C1 segment of cervical spinal cord (tissue), 14 donors: ENCODE measurements at regions not wholly inside any gene's neighbourhood (a gene's known extent, or its start where the extent isn't known, plus 50 kb on each side); places are given as distances from the start of the nearest gene placed in this dataset.
"Not testable (repeated sequence)": the region's sequence is repeated elsewhere in the genome, so short reads cannot be mapped to it uniquely, and the experiment has no call there.

Experiments used
- DNase-seq, 14 donors: peaks; one replicate each; lab custom pipeline; 2025; lab: John Stamatoyannopoulos, UW

DNA sequence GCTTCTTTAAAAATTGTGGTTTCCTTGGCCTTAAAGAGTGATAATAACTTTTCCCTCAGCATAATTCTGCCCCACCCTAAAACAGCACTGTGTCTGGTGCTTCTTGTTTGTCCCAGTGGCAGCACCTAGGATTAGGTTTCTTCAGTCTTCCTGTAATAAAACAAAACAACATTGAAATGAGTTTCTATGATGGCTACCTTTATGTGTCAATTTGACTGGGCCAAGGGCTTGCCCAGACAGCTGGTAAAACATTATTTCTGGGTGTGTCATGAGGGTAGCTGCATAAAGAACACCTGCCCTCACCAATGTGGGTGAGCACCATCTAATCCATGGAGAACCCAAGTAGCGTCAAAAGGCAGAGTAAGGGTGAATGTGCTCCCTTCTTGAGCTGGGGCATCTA is 117.8 kb downstream of the QRSL1 start:
- no peak for DNase-seq

DNA sequence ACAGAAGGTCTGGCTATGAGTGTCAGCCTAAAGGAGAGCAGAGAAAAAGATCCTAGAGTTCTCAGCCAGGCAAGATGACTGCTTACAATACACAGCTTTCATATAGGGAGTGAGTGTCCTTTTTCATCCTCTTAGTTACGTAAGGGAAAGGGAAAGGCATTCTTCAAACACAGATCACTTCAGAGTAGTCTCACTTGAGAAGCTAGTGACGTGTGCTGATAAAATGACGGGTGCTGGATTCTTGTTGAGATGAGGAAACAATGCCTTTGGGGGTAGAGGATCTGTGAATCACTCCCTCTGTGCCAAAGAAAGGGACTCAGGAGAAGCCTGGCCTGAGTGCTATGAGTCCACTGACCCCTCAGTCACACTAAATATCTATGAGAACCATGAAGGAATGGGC is 117.3 kb downstream of the QRSL1 start:
- no peak for DNase-seq

DNA sequence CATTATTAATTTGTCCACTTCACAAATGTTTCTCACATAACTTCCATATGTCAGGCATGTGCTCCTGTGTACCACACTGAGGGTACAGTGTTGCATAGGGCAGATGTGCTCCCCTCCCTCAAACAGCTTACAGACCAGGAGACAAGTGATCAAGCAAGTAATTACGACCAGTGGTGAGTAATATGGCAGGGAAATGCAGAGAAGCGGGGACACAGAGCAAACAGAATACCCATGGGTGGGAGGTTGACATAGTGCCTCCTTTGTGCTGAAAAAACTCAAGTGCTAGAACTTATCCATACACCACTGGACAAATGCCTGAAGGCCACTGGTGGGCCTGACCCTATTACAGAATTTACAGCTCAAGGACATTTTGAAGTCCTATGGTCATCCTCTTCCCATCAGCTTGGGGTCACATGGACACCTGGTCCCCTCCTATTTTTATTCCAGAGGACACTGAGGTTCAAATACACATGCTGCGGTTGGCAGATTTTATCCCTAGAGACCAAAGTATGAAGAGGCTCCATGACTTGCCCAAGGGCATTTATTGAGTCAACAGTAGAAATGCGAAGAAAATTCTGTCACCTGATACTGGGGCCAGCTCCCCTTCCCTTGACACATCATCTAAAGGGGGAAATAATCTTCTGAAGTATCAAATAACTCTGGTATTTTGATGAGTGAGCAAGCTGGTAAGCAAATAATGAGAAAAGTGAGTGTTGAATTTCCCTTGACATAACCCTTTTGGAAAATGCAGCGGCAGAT is 116.6 kb downstream of the QRSL1 start:
- DNase-seq: no peak

DNA sequence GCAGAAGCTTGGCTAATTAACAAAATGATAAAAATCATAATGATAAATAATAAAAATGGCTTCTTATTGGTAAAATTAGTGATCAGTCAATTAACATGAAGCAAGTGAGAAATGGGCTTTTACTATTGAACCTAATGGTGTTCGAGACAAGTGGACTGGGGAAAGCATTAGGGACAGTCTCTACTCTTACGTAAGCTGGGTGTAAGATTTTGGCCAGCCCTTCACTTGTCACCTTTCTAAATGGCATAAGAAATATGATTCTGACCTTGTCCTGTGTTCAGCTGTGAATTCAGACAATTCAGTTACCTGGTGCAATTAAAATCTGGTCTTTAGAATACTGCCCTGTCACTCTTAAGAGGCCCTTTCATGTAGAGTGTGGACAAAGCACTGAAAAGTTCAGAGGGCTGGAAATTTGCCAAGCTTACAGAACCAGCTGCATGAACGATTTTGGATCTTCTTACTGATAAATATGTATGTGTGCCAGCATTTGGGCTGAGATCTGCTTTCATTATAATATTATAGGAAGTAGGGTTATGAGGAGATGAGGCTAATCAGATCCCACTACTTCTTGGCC is 115.9 kb downstream of the QRSL1 start:
- DNase-seq: no peak

DNA sequence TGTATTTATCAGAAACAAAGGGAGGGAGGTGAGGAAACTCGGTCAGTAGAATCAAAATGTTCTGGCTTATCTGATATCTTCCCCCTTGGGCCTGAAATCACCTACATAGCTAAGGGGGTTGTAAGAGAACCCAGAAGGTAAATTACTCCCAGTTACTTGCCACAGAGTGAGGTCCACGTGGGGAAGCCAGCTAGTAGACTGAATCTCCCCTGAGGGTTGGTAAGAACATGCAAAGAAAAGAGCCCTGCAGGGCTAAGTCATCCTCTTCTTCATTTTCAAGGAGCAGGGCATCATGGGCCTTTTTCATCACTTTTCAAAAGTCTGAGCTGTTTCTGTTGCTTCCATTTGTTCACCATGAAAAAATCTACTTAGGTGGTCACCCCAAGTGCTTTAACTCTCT is 115.4 kb downstream of the QRSL1 start:
- DNase-seq: no peak

DNA sequence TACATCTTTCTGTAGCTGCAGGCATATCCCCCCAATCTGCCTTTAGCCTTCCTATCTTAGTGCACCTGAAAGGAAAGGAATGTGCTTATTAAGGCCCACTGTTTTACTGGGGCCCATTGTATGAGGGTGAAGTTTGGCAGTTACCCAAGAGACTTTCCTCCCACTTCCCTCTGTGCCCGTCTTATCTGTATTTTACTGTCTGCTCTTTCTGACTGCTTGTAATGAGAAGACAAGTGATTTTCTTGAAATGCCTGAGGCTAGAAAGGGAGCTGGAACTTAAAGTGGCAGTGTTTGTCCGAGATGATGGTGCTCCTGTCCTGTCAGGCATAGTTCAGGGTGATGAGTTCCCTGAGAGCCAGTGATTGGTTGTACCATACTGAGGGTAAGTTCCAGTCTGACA is 114.7 kb downstream of the QRSL1 start:
- DNase-seq: not testable (repeated sequence)

DNA sequence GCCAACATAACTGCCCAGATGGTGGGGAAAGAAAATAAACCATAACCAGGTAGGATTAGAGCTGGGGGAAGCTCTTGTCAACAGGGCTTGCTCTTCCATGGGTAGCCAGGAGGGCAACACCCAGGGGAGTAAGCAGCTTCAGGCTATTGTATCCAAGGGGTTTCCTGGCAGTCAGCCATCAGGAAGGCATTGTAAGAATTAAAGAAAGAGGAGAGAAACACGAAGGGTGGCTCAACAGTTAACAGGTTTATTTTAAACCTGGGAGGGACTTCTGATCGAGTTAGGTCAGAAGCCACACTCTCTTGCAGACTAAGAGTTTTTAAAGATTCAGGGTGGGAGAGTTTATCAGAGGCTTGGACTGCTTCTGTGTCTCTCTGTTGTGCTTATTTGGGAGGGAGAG is 114.2 kb downstream of the QRSL1 start:
- DNase-seq: no peak

DNA sequence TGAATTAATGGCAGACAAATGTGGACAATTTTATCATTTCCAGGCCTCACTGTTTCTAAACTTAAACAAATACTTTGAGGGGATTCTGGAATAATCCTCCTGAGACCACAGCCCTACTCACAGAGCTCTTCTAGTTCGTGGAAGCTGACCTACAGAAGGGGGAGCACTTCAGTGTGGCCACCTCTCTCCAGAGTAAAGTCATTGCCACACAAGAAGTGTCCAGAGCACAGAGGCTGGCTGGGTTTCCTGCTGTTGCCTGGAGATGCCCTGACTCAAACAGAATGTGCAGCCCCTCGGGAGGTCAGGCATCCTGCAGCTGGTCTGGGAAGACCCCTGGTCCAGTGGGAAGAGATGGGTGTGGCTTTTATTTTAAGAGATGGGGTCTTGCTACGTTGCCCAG is 110.9 kb downstream of the QRSL1 start:
- DNase-seq: no peak

DNA sequence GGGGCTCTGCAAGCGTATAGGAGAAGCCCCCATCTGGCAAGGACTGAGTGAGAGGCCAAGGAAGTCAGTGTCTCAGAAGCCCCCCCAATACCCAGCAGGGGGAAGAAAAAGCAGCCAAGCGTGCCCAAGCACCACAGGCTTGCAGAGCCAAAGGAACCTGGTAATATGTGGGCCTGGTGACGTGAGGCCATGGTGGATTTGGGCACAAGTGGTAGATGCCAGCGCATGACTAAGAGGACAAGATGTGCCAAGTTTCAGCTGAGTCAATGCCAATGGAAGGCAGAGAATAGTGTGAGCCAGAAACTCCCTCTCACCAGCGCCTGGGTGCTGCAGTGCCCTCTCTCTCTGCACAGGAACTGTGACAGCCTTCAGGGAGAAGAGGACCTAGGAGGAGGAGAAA is 110.0 kb downstream of the QRSL1 start:
- peak in 9 of 14 donors; percentile 3 to 64 (median 21) for DNase-seq

DNA sequence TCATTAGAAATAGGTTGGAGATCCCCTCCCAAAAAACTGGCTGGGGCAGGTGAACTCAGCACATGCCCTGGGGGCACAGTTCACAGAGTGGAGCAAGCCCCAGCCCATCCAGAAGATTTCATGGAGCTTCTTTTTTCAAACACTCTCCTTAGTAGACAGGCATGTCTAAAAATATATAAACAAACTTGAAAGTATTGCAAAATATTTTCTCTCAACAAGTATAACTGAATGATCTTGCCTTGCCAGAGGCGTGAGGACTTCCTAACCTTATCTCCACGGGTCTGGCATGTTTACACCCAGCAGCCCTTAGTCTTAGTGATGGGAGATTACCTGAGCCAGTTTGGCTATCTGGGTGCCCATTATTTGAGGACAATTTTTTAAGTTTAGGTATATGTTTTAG is 107.1 kb downstream of the QRSL1 start:
- DNase-seq: no peak

DNA sequence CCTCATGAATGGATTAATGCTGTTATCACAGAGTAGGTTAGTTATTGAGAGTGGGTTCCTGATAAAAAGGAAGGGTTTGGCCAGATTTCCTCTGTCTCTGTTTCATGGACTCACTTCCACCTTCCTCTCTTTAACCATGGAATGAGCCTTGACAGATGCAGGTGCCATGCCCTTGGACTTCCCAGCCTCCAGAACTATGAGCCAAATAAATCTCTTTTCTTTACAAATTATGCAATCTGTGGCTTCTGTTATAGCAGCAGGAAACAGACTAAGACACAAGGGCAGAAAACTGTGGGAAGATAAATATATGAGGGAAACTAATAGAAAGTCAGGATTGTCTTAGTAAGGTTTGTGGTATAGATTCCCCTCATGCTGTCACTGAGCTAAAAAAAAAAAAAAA is 106.5 kb downstream of the QRSL1 start:
- no peak for DNase-seq

DNA sequence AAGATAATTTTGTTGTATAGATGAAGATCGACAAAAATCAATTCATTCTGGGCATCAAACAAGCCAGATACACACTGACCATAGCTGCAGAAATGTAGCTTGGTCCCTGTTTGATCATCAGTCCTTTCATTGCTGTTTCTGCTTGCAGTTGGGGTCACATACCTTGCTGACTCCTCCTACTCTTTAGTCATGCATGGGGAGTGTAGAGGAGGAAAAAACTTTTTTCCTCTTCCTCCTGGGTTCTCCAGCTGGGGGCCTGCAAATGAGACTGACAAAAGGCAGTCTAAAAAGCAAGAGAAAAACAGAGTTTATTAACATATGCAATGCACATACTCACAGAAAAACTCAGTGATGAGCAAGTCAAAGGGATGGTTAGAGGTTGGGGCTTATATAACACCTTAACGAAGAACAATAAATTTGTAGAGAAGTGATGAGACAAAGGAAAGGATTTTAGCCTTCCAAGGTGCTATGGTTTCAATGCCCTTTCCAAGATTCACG is 105.8 kb downstream of the QRSL1 start:
- no peak for DNase-seq

DNA sequence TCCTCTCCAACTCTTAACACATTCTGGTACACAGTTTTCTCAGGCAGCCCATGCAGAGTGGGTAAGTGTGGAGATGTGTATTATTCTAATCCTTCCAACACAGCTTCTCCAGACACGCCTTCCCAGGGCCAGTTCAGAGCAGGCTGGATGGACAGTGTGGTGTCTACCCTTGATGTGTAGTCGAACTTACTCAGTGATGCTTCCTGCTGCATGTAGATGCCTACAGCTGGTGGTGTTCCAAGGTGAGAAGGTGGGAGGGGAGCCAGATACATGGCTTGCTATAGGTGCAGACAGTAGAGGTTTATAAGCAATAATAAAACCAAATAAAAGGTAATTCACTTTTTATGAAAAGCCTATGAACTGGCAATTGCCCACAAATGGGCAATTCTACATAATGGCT is 104.0 kb downstream of the QRSL1 start:
- DNase-seq: no peak

DNA sequence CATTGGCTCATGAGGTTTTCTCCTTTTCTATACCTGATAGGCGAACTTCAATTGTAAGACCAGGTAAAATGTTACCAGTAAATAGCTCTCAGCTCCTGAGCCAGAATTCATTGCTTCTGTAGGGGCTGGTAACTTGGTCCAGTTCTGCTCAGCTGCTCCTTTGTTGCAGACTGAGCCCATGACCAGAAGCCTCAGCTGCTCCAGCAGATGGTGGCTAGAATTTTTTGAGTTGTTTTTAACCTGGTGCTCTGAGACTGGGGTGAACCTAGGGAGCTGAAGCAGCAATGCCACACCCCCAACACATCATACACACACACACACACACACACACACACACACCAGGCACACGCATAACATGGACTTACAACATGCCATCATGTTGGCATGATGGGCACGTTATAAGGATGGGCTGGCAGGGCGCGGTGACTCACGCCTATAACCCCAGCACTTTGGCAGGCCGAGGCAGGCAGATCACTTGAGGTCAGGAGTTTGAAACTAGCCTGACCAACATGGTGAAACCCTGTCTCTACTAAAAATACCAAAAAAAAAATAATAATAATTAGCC is 103.1 kb downstream of the QRSL1 start:
- no peak for DNase-seq

DNA sequence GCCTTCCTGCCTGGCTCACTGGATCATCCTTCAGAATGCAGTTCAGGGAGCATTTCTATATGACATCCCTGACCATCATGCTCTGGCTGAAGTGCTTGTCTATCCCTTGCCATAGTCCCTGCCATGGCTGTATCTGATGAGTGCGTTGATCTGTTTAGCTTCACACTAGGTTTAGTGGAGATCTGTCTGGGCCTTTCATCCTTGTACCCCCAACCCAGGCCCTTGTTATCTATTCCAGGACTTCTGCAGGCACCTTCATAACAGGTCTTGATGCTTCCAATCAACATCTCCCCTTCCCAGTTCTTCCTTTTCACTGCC is 102.4 kb downstream of the QRSL1 start:
- no peak for DNase-seq

DNA sequence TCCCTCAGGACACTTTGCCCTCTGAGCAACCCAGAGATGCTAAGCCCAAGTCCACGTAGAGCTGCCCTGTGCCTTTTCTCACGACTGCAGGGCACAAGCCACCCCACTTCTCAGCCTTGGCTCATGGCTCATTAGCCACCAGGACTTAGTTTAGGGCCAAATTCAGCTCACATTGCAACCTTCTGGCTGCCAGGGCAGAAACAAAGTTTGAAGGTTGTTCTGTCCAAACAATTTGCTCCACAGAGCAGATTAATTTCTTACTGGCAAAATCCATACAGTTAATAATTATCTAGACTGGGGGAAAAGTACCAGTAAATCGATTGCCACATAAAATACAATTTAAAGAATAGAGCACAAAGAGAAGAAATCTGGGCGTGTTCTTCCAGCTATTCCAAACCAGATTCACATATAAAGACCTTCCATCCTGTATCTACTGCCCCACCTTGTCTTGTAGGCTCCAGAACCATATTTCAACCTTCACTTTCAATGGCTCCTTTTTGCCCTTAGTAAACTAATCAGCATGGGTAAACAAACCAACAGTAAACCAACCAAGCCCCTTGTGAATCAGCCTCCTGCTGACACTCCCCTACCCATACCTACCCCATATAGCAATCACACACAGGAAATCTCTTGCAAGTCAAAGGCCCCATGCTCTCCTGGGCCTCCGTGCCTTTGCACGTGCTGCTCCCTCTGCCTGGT is 101.9 kb downstream of the QRSL1 start:
- DNase-seq: no peak

DNA sequence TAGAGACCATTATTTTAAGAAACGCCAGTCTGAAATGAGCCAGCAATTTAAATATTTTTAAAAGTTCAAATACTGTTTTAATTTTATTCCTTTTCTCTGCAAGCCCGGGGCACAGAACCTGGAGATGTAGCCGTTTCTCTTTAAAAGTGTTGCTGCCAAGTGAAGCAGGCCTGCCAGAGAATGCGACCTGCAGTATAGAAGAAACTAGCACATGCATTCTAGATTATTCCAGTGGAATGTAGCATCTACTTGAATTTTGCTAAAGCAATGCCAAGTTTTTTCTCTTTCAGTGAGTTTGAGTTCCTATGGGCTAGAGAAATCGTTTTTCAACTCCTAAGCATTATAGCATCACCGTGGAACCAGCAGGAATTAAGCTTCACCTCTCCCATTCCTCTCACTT is 101.3 kb downstream of the QRSL1 start:
- no peak for DNase-seq

DNA sequence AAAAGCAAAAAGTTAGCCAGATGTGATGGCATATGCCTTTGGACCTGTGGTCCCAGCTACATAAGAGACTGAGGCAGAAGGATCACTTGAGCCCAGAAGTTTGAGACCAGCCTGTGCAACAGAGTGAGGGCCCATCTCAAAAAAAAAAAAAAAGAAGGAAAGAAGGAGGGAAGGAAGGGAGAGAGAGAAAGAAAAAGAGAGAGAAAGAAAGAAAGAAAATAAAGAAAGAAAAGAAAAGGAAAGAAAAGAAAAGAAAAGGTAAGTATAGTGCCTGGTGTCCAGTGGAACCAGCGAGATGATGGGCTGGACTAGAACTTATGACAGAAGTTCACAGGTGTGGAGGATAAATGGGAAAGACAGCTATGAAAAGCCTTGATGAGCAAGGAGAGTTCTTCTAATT is 100.9 kb downstream of the QRSL1 start:
- DNase-seq: no peak

DNA sequence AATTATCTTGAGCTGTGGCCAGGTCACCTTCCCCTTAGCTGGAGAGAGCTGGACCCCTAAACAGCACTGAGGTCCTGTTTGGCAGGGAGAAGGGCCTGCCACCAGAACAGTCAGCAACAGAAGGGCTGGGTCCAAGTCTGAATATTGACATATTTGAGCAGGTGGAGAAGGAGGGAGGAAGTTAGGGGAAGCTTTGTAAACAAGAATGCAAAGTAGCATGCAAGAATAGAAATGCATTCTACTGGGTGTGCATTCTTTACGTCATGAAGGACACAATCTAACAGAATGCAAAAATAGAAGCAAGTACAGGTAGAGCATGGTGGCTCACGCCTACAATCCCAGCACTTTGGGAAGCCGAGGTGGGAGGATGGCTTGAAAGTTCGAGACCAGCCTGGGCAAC is 100.5 kb downstream of the QRSL1 start:
- DNase-seq: no peak

DNA sequence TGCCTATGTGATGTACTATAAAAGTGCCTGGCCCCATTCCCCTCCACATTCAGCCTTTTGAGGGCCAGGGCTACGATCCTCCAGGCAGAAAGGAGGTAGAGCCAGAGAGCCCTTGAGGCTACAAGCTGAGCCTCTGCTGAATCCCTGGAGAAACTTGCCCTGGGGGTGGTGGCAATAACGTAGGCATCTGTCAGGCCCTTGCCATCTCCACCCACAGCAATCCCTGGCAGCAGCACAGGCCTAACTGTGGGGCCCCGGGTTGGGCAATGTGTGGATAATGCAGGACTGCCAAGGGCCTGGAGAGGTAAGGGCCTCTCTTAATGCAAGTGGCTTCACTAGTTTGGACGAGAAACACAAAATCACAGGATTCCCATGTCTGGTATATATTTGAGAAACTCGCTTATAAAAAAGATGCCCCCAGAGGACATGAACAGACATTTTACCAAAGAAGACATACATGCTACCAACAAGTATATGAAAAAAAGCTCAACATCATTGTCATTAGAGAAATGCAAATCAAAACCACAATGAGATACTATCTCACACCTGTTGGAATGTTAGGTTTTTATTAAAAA is 99.0 kb downstream of the QRSL1 start:
- DNase-seq: no peak

DNA sequence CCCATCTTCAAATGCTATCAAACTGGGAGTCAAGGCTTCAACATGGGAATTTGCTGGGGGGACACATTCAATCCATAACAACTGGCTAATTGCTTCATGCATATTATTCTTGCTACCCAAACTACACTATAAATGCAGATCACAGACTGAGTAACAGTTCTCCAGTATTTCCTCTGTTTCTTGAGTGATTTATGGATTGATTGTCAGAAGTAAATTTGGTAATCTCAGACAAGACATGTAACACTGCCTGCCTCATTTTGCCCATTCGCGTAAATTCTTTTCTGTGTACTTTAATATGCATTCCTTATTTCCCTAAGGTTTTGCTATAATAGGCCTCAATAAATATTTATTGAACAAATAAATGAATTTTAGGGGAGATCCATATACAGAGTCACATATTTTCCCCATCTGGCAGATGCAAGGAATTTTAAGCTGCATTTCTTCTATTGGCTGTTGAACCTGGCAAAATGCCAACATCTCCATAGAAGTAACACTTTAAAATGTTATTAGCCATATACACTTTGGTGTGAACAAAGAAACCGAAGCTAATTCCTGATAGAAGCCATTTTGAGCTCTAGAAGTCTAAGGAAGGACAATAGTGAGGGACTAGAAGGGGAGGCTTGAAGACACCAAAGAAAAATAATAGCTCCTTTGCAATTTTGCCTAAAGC is 98.2 kb downstream of the QRSL1 start:
- no peak for DNase-seq

DNA sequence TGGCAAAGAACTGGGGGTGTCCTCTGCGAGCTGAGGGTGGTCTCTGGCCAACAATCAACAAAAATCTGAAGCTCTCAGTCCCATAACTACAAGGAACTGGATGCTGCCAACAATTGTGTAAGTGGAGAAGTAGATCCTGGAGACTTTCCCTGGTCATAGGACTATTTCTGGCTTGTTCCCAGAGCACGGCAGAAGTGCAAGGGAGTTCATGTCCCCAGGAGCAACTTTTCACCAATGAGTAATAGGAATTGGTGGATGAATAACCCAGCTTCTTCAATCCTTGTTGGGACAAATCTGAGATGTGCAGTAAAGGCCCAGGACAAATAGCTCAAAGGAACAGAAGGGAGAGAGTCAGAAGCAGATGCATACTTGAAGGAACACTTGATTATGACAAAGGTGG is 95.5 kb downstream of the QRSL1 start:
- no peak for DNase-seq
